ENCODE measurements at regions not wholly inside any gene's neighbourhood (a gene's known extent, or its start where the extent isn't known, plus 50 kb on each side); places are given as distances from the start of the nearest gene placed in this dataset.

GRCh38 chr10:14394179-14394578 is 63.5 kb upstream of the FRMD4A start:
- Histone ChIP-seq H4K5ac (ENCODE audit: low read depth, low read length) (no peak overlapping the region), H2BK15ac (ENCODE audit: low read depth, low read length) (no peak overlapping the region; the same call in 2 of the 3 replicates), H3K4me3 (ENCODE audit: insufficient read depth, low read depth, low read length) (no peak overlapping the region), H3K4ac (ENCODE audit: low read depth, low read length) (no peak overlapping the region), H2AK5ac (ENCODE audit: low read depth, low read length) (no peak overlapping the region; the same call in 1 of the 2 replicates), H2BK120ac (ENCODE audit: low read depth, low read length) (0 out of 2 replicates have a peak overlapping the region, but pooled peaks have one; percentile 25), H3K27me3 (ENCODE audit: control insufficient read depth, insufficient read depth, low read length) (no peaks in the 10 kb centered on the region), H3K4me1 (ENCODE audit: control insufficient read depth, insufficient read depth, low read length) (peaks cover 14% of the 10 kb centered on the region), H3K56ac (ENCODE audit: extremely low read depth, insufficient read depth, low read length) (no peak overlapping the region), H3K9me3 (ENCODE audit: control insufficient read depth, insufficient read depth, low read length) (peaks cover 2% of the 10 kb centered on the region; the same call in 1 of the 2 replicates), H2BK5ac (ENCODE audit: low read depth, low read length, poor library complexity, severe bottlenecking) (no peak overlapping the region), H2BK20ac (ENCODE audit: low read depth, low read length) (no peak overlapping the region), H3K14ac (replicated peaks; ENCODE audit: low read depth, low read length) (no peak overlapping the region), H4K20me1 (ENCODE audit: insufficient read depth, low read length) (no peaks in the 10 kb centered on the region), H3K4me2 (ENCODE audit: low read depth, low read length) (no peak overlapping the region), H3K36me3 (ENCODE audit: control insufficient read depth, insufficient read depth, low read length) (no peaks in the 10 kb centered on the region), H3K27ac (ENCODE audit: insufficient read depth, low read length) (no peak overlapping the region), H3K79me1 (ENCODE audit: low read depth in 1 of 2, low read length in 2 of 2) (no peaks in the 10 kb centered on the region), H4K8ac (ENCODE audit: low read depth in 2 of 2, low read length in 2 of 2) (no peak overlapping the region), H3K9ac (ENCODE audit: low read depth, low read length) (no peak overlapping the region), H3K18ac (ENCODE audit: low read depth, low read length) (peak overlapping the region; percentile 33; the same call in 1 of the 2 replicates), H2AFZ (replicated peaks; ENCODE audit: low read length, poor library complexity) (no peak overlapping the region), H3K23ac (ENCODE audit: low read depth, low read length) (no peak overlapping the region), H3K9me1 (ENCODE audit: insufficient read depth, low read length) (peaks cover 12% of the 10 kb centered on the region), H2AK9ac (replicated peaks; ENCODE audit: low read depth, low read length, poor library complexity) (no peak overlapping the region), H4K91ac (ENCODE audit: insufficient read depth, low read depth, low read length) (no peak overlapping the region)
- CTCF ChIA-PET, result no interaction called here
- intact Hi-C loops (cut with micrococcal nuclease) (loop anchor here (10.0 kb wide), 1 partner anchor 609 kb away; no protein-coding TSS in a partner anchor), dilution Hi-C loops (cut with HindIII; ENCODE audit: low sequenced_read_pairs, unreplicated experiment) (no loop called here), in situ Hi-C loops (cut with MboI; ENCODE audit: low sequenced_read_pairs) (no loop called here)
- ATAC-seq (ENCODE audit: low read depth), result no peak
- no TSS peak for BruUV-seq (replicated peaks)
- WGBS, 2 experiments (ENCODE audit: extremely low coverage in 2 of 2, insufficient read length in 1 of 2), result no CpG with 5 or more reads among the region's 1 CpG
- POLR2A ChIA-PET (ENCODE audit: unreplicated experiment), result no interaction called here
- DNase-seq, result no peak
- TF ChIP-seq SMC3 (IDR thresholded peaks at IDR 0.05; ENCODE audit: low read depth, low read length), result no peak
- no peak for TF ChIP-seq RCOR1 (IDR thresholded peaks at IDR 0.05; ENCODE audit: insufficient replicate concordance, low read length)
- TF ChIP-seq BHLHE40 (IDR thresholded peaks at IDR 0.05; ENCODE audit: low read depth, low read length), result no peak
- TF ChIP-seq MAZ (IDR thresholded peaks at IDR 0.05; ENCODE audit: borderline replicate concordance, low read depth, low read length), result no peak
- TF ChIP-seq RAD21 (IDR thresholded peaks at IDR 0.05; ENCODE audit: low read length), result no peak
- no peak for TF ChIP-seq NFE2L2 (IDR thresholded peaks at IDR 0.05; ENCODE audit: low read depth, low read length)
- TF ChIP-seq POLR2A (IDR thresholded peaks at IDR 0.05; ENCODE audit: low read depth, low read length), result no peak

Data from IMR-90 (cell line).